ENCODE measurements at regions not wholly inside any gene's neighbourhood (a gene's known extent, or its start where the extent isn't known, plus 50 kb on each side); places are given as distances from the start of the nearest gene placed in this dataset.
"Not testable (repeated sequence)": the region's sequence is repeated elsewhere in the genome, so short reads cannot be mapped to it uniquely, and the experiment has no call there.

- intact Hi-C loops (cut with DNase I) = loop anchor here (10.0 kb wide), 1 partner anchor 517 kb away; no protein-coding TSS in a partner anchor
- no peak for DNase-seq (ENCODE audit: low spot score)
Observed at GRCh38 chr11:89612096-89612495, 98.0 kb upstream of the TRIM77 start.

- intact Hi-C loops (cut with DNase I) = loop anchor here (10.0 kb wide), 1 partner anchor 519 kb away; no protein-coding TSS in a partner anchor
- no peak for DNase-seq (ENCODE audit: low spot score)
Observed at GRCh38 chr11:89613911-89614310, 96.2 kb upstream of the TRIM77 start.

DNA sequence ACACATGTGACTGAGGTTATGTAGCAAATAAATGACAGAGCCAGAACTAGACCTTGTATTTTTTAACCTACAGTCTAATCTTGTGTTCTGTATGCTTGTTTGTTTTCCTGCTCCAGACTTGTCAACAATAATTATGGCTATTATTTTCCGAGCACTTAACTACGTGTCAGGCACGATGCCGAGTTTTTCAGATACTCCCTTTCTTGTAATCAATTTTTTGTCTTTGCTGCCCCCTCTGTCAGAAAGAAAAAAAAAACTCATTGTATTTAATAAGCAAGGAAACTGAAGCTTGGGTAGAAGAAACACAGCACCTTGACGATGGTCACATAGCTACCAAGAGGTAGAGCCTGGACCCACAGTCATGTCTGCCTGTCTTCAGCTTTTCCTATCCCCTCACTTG, 95.7 kb upstream of the TRIM77 start:
- DNase-seq (ENCODE audit: low spot score) = not testable (repeated sequence)
- intact Hi-C loops (cut with DNase I) = loop anchor here (10.0 kb wide), 1 partner anchor 520 kb away; no protein-coding TSS in a partner anchor

DNA sequence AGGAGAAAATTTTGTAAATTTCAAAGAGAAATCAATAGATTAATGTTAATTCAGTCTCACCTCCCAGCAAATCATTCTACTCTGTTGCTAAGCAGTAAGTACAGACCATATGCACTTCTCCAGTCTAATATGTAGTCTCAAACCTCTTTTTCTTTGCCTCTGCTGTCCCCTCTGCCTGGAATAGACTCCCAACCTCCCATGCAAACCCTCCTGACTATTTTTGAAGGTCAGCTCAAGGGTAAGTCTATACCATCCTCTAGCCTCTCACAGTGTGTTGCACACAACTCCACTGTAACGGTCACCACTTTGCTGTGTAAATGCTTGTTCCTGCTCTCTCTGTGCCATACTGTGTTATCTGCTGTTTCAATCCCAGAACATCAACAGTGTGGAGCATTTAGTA, 94.5 kb upstream of the TRIM77 start:
- not testable (repeated sequence) for DNase-seq (ENCODE audit: low spot score)
- intact Hi-C loops (cut with DNase I) = loop anchor here (10.0 kb wide), 1 partner anchor 521 kb away; no protein-coding TSS in a partner anchor

- intact Hi-C loops (cut with DNase I) = loop anchor here (10.0 kb wide), 1 partner anchor 521 kb away; no protein-coding TSS in a partner anchor
- DNase-seq (ENCODE audit: low spot score) = not testable (repeated sequence)
Observed at GRCh38 chr11:89616161-89616560, 93.9 kb upstream of the TRIM77 start.

- intact Hi-C loops (cut with DNase I) = loop anchor here (10.0 kb wide), 1 partner anchor 522 kb away; no protein-coding TSS in a partner anchor
- DNase-seq (ENCODE audit: low spot score) = not testable (repeated sequence)
Observed at GRCh38 chr11:89616999-89617602, 93.0 kb upstream of the TRIM77 start.

- intact Hi-C loops (cut with DNase I); DNase-seq (ENCODE audit: low spot score): not testable (repeated sequence)
Observed at GRCh38 chr11:89620721-89621120, 89.4 kb upstream of the TRIM77 start.

GRCh38 chr11:89625171-89625570, 84.9 kb upstream of the TRIM77 start:
- intact Hi-C loops (cut with DNase I) = no loop called here
- no peak for DNase-seq (ENCODE audit: low spot score)

DNA sequence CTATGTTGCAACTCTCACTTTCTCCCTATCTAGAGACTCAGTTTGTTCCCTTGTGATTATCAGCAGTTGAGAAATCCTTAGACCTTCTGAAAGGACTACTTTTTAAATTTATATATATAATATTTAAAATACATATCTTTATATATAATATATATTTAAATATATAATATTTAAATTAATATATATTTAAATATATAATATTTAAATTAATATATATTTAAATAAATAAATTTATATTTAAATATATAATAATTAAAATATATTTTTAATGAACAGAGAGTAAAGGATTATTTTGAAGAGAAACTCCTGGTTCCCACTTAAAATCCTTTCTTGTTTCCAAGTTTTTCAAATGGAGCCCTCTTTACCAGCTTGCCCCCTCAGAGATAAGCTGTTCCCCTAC, 83.7 kb upstream of the TRIM77 start:
- intact Hi-C loops (cut with DNase I) = no loop called here
- DNase-seq (ENCODE audit: low spot score) = no peak

GRCh38 chr11:89626881-89627280, 83.2 kb upstream of the TRIM77 start:
- DNase-seq (ENCODE audit: low spot score); intact Hi-C loops (cut with DNase I): not testable (repeated sequence)

DNA sequence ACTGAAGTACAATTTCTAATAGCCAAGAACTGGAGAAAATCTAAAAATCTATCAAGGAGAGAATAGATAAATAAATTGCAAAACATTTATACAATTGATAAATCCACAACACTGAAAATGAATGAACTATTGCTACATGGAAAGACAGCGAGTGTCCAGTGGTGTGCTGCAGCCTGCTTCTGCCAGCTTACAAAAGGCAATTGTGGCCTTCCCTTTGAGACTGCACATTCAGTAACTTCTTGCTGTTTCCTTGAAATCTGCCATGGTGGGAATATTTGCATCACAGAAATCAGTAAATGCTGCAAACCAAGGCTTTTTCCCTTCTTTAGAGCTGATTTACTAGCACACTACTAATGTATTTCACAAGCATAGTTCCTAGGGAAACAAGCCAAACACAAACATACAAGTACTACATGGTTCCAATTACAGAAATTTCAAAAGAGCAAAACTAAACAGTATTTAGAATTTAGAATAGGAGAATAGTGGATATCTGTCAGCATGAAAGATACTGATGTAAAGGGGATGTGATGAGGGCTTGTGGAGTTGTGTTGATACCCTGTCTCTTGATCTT, 76.9 kb upstream of the TRIM77 start:
- no peak for DNase-seq (ENCODE audit: low spot score)
- intact Hi-C loops (cut with DNase I) = no loop called here

GRCh38 chr11:89640777-89641176, 69.3 kb upstream of the TRIM77 start:
- intact Hi-C loops (cut with DNase I); DNase-seq (ENCODE audit: low spot score): not testable (repeated sequence)

DNA sequence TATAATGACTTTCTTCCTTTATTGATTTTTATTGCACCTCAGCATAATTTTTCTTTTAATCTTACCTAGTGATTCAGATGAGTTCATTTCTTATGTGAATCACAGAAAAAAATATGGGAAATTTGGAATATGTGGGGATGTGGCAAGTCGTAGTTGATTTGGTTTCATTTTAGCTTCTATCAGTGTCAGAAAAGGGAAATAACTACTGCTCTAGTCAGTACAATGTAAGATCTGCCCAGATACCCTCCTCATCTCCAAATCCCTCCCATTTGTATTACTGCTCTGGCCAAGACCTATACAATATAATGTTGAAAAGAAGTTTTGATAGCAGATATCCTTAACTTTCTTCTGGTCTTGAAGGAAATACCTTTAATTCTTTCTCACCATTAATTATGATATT, 61.9 kb upstream of the TRIM77 start:
- DNase-seq (ENCODE audit: low spot score); intact Hi-C loops (cut with DNase I): not testable (repeated sequence)

- DNase-seq (ENCODE audit: low spot score); intact Hi-C loops (cut with DNase I): not testable (repeated sequence)
Observed at GRCh38 chr11:89648996-89649395, 61.1 kb upstream of the TRIM77 start.

DNA sequence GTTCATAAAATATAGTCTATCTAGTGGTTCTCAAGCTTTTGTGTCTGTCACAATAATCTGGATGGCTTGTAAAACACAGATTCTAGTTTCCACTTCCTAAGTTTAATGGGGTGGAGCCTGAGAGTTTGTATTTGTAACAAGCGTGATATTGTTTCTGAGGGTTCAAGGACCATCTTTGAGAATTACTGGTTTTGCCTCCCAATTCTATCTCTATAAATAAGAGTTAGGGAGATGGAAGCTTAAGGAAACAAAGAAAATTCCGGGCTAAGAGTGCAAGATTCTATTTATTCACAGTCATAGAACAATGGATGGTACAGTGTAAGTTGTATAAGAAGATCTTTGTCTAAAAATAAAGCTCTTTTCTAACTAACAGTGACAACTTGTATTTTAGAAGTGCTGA, 55.4 kb upstream of the TRIM77 start:
- intact Hi-C loops (cut with DNase I); DNase-seq (ENCODE audit: low spot score): not testable (repeated sequence)

GRCh38 chr11:89658767-89659166, 51.3 kb upstream of the TRIM77 start:
- DNase-seq (ENCODE audit: low spot score); intact Hi-C loops (cut with DNase I): not testable (repeated sequence)

GRCh38 chr11:89659414-89659813, 50.7 kb upstream of the TRIM77 start:
- intact Hi-C loops (cut with DNase I); DNase-seq (ENCODE audit: low spot score): not testable (repeated sequence)

DNA sequence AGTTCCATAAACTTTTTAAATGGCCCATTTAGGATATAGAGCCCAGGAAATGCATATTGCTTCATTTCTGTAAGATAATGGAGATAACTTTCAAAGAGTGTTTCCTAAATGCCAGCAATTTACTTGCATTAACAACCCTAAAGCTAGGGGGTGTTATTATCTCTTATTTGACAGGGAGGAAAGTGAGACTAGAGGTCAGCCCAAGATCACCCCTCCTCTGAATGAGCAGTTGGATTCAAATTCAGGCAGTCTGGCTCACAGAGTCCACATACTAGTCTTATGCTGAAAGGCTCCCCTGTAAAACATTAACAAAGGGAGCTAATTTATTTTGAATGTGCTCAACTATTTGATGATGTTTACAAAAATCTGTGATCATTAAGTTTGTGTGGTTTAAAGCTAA, 49.9 kb upstream of the TRIM77 start:
- intact Hi-C loops (cut with DNase I) = no loop called here

More for the DNA sequence above, 49.9 kb upstream of the TRIM77 start:
- no peak for DNase-seq (ENCODE audit: low spot score)

Measured in cardiac septum (tissue), 1 donor.